HUES6 (cell line): ENCODE measurements at regions not wholly inside any gene's neighbourhood (a gene's known extent, or its start where the extent isn't known, plus 50 kb on each side); places are given as distances from the start of the nearest gene placed in this dataset.

Experiments used
- H3K27ac ChIP-seq: 2 replicates; pipeline ENCODE4 v1.7.0; 2013; ENCODE audit warnings: low read depth, mild to moderate bottlenecking, low read length, inconsistent platforms
- H3K27me3 ChIP-seq: 2 replicates; pipeline ENCODE4 v1.6.1; 2013; ENCODE audit warnings: low read length; ENCODE audit not compliant: control insufficient read depth, insufficient read depth
- H3K36me3 ChIP-seq: 2 replicates; pipeline ENCODE4 v1.6.1; 2013; ENCODE audit warnings: low read length; ENCODE audit not compliant: control insufficient read depth, insufficient read depth
- H3K4me1 ChIP-seq: 2 replicates; pipeline ENCODE4 v1.6.1; 2013; ENCODE audit warnings: low read length; ENCODE audit not compliant: control insufficient read depth, insufficient read depth
- H3K4me3 ChIP-seq: 2 replicates; pipeline ENCODE4 v1.5.1; 2013; ENCODE audit warnings: low read depth, low read length
- H3K9ac ChIP-seq: one replicate; pipeline ENCODE4 v1.6.1; 2013; ENCODE audit warnings: mild to moderate bottlenecking, low read length
- H3K9me3 ChIP-seq: 2 replicates; pipeline ENCODE4 v1.6.1; 2013; ENCODE audit warnings: low read depth, low read length; ENCODE audit not compliant: control insufficient read depth, insufficient read depth

GRCh38 chr9:118423721-118424120 lies 719.5 kb downstream of the TLR4 start:
- H3K9me3 ChIP-seq: no peaks in the 10 kb centered on the region
- H3K4me1 ChIP-seq: no peaks in the 10 kb centered on the region
- no peak overlapping the region for H3K9ac ChIP-seq
- H3K27ac ChIP-seq: no peak overlapping the region
- H3K27me3 ChIP-seq: no peaks in the 10 kb centered on the region
- no peaks in the 10 kb centered on the region for H3K36me3 ChIP-seq
- no peak overlapping the region for H3K4me3 ChIP-seq

- no peak overlapping the region for H3K9ac ChIP-seq
- H3K4me1 ChIP-seq: no peaks in the 10 kb centered on the region
- no peaks in the 10 kb centered on the region for H3K27me3 ChIP-seq
- H3K27ac ChIP-seq: no peak overlapping the region
- no peaks in the 10 kb centered on the region for H3K36me3 ChIP-seq
- no peak overlapping the region for H3K4me3 ChIP-seq
- no peaks in the 10 kb centered on the region for H3K9me3 ChIP-seq
Observed at GRCh38 chr9:118426772-118427171, 722.6 kb downstream of the TLR4 start.

- no peaks in the 10 kb centered on the region for H3K4me1 ChIP-seq
- no peaks in the 10 kb centered on the region for H3K27me3 ChIP-seq
- no peak overlapping the region for H3K4me3 ChIP-seq
- H3K27ac ChIP-seq: no peak overlapping the region
- no peak overlapping the region for H3K9ac ChIP-seq
- H3K36me3 ChIP-seq: no peaks in the 10 kb centered on the region
- H3K9me3 ChIP-seq: no peaks in the 10 kb centered on the region
Observed at GRCh38 chr9:118438810-118439209, 734.6 kb downstream of the TLR4 start.

- Histone ChIP-seq H3K4me3 (no peak overlapping the region), H3K9ac (no peak overlapping the region), H3K4me1 (no peaks in the 10 kb centered on the region), H3K9me3 (no peaks in the 10 kb centered on the region), H3K36me3 (no peaks in the 10 kb centered on the region), H3K27ac (no peak overlapping the region), H3K27me3 (no peaks in the 10 kb centered on the region)
Observed at GRCh38 chr9:118439441-118439840, 735.2 kb downstream of the TLR4 start.

- H3K4me3 ChIP-seq: no peak overlapping the region
- H3K36me3 ChIP-seq: no peaks in the 10 kb centered on the region
- H3K4me1 ChIP-seq: peaks cover 6% of the 10 kb centered on the region
- no peak overlapping the region for H3K27ac ChIP-seq
- no peaks in the 10 kb centered on the region for H3K27me3 ChIP-seq
- no peak overlapping the region for H3K9ac ChIP-seq
- H3K9me3 ChIP-seq: no peaks in the 10 kb centered on the region
Observed at GRCh38 chr9:118444403-118444802, 740.2 kb downstream of the TLR4 start.

GRCh38 chr9:118446943-118447639 lies 742.9 kb downstream of the TLR4 start:
- no peaks in the 10 kb centered on the region for H3K9me3 ChIP-seq
- H3K4me3 ChIP-seq: no peak overlapping the region
- H3K9ac ChIP-seq: no peak overlapping the region
- no peak overlapping the region for H3K27ac ChIP-seq
- no peaks in the 10 kb centered on the region for H3K36me3 ChIP-seq
- peaks cover 6% of the 10 kb centered on the region for H3K4me1 ChIP-seq
- no peaks in the 10 kb centered on the region for H3K27me3 ChIP-seq

- Histone ChIP-seq H3K4me3 (no peak overlapping the region), H3K9me3 (no peaks in the 10 kb centered on the region), H3K4me1 (peaks cover 6% of the 10 kb centered on the region), H3K36me3 (no peaks in the 10 kb centered on the region), H3K27ac (no peak overlapping the region), H3K9ac (no peak overlapping the region), H3K27me3 (no peaks in the 10 kb centered on the region)
Observed at GRCh38 chr9:118449554-118449953, 745.4 kb downstream of the TLR4 start.

GRCh38 chr9:118455259-118455658 lies 751.1 kb downstream of the TLR4 start:
- no peak overlapping the region for H3K4me3 ChIP-seq
- no peak overlapping the region for H3K9ac ChIP-seq
- H3K9me3 ChIP-seq: no peaks in the 10 kb centered on the region
- H3K4me1 ChIP-seq: peaks cover 15% of the 10 kb centered on the region
- H3K27ac ChIP-seq: no peak overlapping the region
- no peaks in the 10 kb centered on the region for H3K27me3 ChIP-seq
- H3K36me3 ChIP-seq: no peaks in the 10 kb centered on the region

GRCh38 chr9:118455788-118456187 lies 751.6 kb downstream of the TLR4 start:
- no peak overlapping the region for H3K9ac ChIP-seq
- no peaks in the 10 kb centered on the region for H3K27me3 ChIP-seq
- H3K9me3 ChIP-seq: no peaks in the 10 kb centered on the region
- H3K36me3 ChIP-seq: no peaks in the 10 kb centered on the region
- peaks cover 15% of the 10 kb centered on the region for H3K4me1 ChIP-seq
- no peak overlapping the region for H3K27ac ChIP-seq
- no peak overlapping the region for H3K4me3 ChIP-seq

GRCh38 chr9:118457171-118458000 lies 753.2 kb downstream of the TLR4 start:
- H3K27me3 ChIP-seq: no peaks in the 10 kb centered on the region
- no peak overlapping the region for H3K4me3 ChIP-seq
- H3K36me3 ChIP-seq: no peaks in the 10 kb centered on the region
- peaks cover 15% of the 10 kb centered on the region for H3K4me1 ChIP-seq
- no peak overlapping the region for H3K27ac ChIP-seq
- no peaks in the 10 kb centered on the region for H3K9me3 ChIP-seq
- H3K9ac ChIP-seq: no peak overlapping the region

- no peak overlapping the region for H3K9ac ChIP-seq
- no peak overlapping the region for H3K4me3 ChIP-seq
- H3K27ac ChIP-seq: no peak overlapping the region
- H3K27me3 ChIP-seq: no peaks in the 10 kb centered on the region
- H3K9me3 ChIP-seq: no peaks in the 10 kb centered on the region
- H3K4me1 ChIP-seq: peaks cover 15% of the 10 kb centered on the region
- H3K36me3 ChIP-seq: no peaks in the 10 kb centered on the region
Observed at GRCh38 chr9:118459913-118460312, 755.7 kb downstream of the TLR4 start.
